ENCODE measurements at regions not wholly inside any gene's neighbourhood (a gene's known extent, or its start where the extent isn't known, plus 50 kb on each side); places are given as distances from the start of the nearest gene placed in this dataset.
"Not testable (repeated sequence)": the region's sequence is repeated elsewhere in the genome, so short reads cannot be mapped to it uniquely, and the experiment has no call there.

GRCh38 chr14:105660816-105661531 lies 134.6 kb downstream of the TMEM121 start:
- DNase-seq (ENCODE audit: low read depth): no peak

GRCh38 chr14:105662043-105662442 lies 135.7 kb downstream of the TMEM121 start:
- not testable (repeated sequence) for DNase-seq (ENCODE audit: low read depth)

GRCh38 chr14:105662592-105662991 lies 136.2 kb downstream of the TMEM121 start:
- DNase-seq (ENCODE audit: low read depth): not testable (repeated sequence)

GRCh38 chr14:105663323-105663722 lies 136.9 kb downstream of the TMEM121 start:
- not testable (repeated sequence) for DNase-seq (ENCODE audit: low read depth)

- DNase-seq (ENCODE audit: low read depth): not testable (repeated sequence)
Observed at GRCh38 chr14:105663818-105664596, 137.6 kb downstream of the TMEM121 start.

GRCh38 chr14:105664691-105665090 lies 138.3 kb downstream of the TMEM121 start:
- DNase-seq (ENCODE audit: low read depth): no peak

- no peak for DNase-seq (ENCODE audit: low read depth)
Observed at GRCh38 chr14:105665247-105665950, 139.0 kb downstream of the TMEM121 start.

GRCh38 chr14:105665951-105666277 lies 139.5 kb downstream of the TMEM121 start:
- no peak for DNase-seq (ENCODE audit: low read depth)

- no peak for DNase-seq (ENCODE audit: low read depth)
Observed at GRCh38 chr14:105666420-105666819, 140.0 kb downstream of the TMEM121 start.

GRCh38 chr14:105666991-105667662 lies 140.7 kb downstream of the TMEM121 start:
- DNase-seq (ENCODE audit: low read depth): not testable (repeated sequence)

GRCh38 chr14:105667663-105668020 lies 141.3 kb downstream of the TMEM121 start:
- not testable (repeated sequence) for DNase-seq (ENCODE audit: low read depth)

- DNase-seq (ENCODE audit: low read depth): not testable (repeated sequence)
Observed at GRCh38 chr14:105668021-105668420, 141.6 kb downstream of the TMEM121 start.

- not testable (repeated sequence) for DNase-seq (ENCODE audit: low read depth)
Observed at GRCh38 chr14:105668471-105669230, 142.3 kb downstream of the TMEM121 start.

- not testable (repeated sequence) for DNase-seq (ENCODE audit: low read depth)
Observed at GRCh38 chr14:105669231-105669610, 142.8 kb downstream of the TMEM121 start.

GRCh38 chr14:105669646-105670045 lies 143.3 kb downstream of the TMEM121 start:
- not testable (repeated sequence) for DNase-seq (ENCODE audit: low read depth)

- DNase-seq (ENCODE audit: low read depth): not testable (repeated sequence)
Observed at GRCh38 chr14:105672450-105673200, 146.2 kb downstream of the TMEM121 start.

- not testable (repeated sequence) for DNase-seq (ENCODE audit: low read depth)
Observed at GRCh38 chr14:105675433-105675832, 149.1 kb downstream of the TMEM121 start.

GRCh38 chr14:105675905-105676670 lies 149.7 kb downstream of the TMEM121 start:
- not testable (repeated sequence) for DNase-seq (ENCODE audit: low read depth)

GRCh38 chr14:105678057-105678456 lies 151.7 kb downstream of the TMEM121 start:
- not testable (repeated sequence) for DNase-seq (ENCODE audit: low read depth)
